ENCODE measurements at regions not wholly inside any gene's neighbourhood (a gene's known extent, or its start where the extent isn't known, plus 50 kb on each side); places are given as distances from the start of the nearest gene placed in this dataset.
A peak's percentile ranks its signal among the peaks of the same experiment; 100 is the strongest.
"Not testable (repeated sequence)": the region's sequence is repeated elsewhere in the genome, so short reads cannot be mapped to it uniquely, and the experiment has no call there.

- WGBS = 50% methylated on average over 5 of the region's 6 CpGs
- Histone ChIP-seq H3K27me3 (no peaks in the 10 kb centered on the region), H3K4me1 (no peaks in the 10 kb centered on the region), H3K9me3 (no peaks in the 10 kb centered on the region), H3K4me3 (no peak overlapping the region), H3K27ac (peak overlapping the region; percentile 77), H3K36me3 (no peaks in the 10 kb centered on the region)
- TF ChIP-seq, protein P1, sequence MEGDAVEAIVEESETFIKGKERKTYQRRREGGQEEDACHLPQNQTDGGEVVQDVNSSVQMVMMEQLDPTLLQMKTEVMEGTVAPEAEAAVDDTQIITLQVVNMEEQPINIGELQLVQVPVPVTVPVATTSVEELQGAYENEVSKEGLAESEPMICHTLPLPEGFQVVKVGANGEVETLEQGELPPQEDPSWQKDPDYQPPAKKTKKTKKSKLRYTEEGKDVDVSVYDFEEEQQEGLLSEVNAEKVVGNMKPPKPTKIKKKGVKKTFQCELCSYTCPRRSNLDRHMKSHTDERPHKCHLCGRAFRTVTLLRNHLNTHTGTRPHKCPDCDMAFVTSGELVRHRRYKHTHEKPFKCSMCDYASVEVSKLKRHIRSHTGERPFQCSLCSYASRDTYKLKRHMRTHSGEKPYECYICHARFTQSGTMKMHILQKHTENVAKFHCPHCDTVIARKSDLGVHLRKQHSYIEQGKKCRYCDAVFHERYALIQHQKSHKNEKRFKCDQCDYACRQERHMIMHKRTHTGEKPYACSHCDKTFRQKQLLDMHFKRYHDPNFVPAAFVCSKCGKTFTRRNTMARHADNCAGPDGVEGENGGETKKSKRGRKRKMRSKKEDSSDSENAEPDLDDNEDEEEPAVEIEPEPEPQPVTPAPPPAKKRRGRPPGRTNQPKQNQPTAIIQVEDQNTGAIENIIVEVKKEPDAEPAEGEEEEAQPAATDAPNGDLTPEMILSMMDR (IDR thresholded peaks at IDR 0.05) = no peak
- TF ChIP-seq EP300 (IDR thresholded peaks at IDR 0.05) = no peak
- DNase-seq (ENCODE audit: low spot score in 2 of 2) = no peak
Measured at GRCh38 chr10:44576702-44577191, 191.8 kb upstream of the CXCL12 start.

- WGBS = 78% methylated on average over 3 of the region's 3 CpGs
- Histone ChIP-seq H3K9me3 (no peaks in the 10 kb centered on the region), H3K27ac (peak overlapping the region; percentile 77), H3K27me3 (no peaks in the 10 kb centered on the region), H3K4me3 (no peak overlapping the region), H3K36me3 (no peaks in the 10 kb centered on the region), H3K4me1 (no peaks in the 10 kb centered on the region)
- TF ChIP-seq POLR2AphosphoS5 (IDR thresholded peaks at IDR 0.05) (no peak), EP300 (IDR thresholded peaks at IDR 0.05) (no peak), POLR2A (IDR thresholded peaks at IDR 0.05) (no peak)
- TF ChIP-seq, protein P1 (IDR thresholded peaks at IDR 0.05) = no peak
- no peak for DNase-seq (ENCODE audit: low spot score in 2 of 2)
Measured at GRCh38 chr10:44577533-44577932, 192.6 kb upstream of the CXCL12 start.

GRCh38 chr10:44578271-44578670 is 193.4 kb upstream of the CXCL12 start:
- 33% methylated on average over 1 of the region's 1 CpG for WGBS
- Histone ChIP-seq H3K4me1 (no peaks in the 10 kb centered on the region), H3K27ac (no peak overlapping the region), H3K27me3 (no peaks in the 10 kb centered on the region), H3K36me3 (no peaks in the 10 kb centered on the region), H3K4me3 (no peak overlapping the region), H3K9me3 (no peaks in the 10 kb centered on the region)
- TF ChIP-seq, protein P1 (IDR thresholded peaks at IDR 0.05) = no peak
- TF ChIP-seq POLR2AphosphoS5 (IDR thresholded peaks at IDR 0.05) (no peak), EP300 (IDR thresholded peaks at IDR 0.05) (no peak), POLR2A (IDR thresholded peaks at IDR 0.05) (no peak)
- DNase-seq (ENCODE audit: low spot score in 2 of 2) = no peak

GRCh38 chr10:44578963-44579362 is 194.1 kb upstream of the CXCL12 start:
- H3K27ac ChIP-seq; DNase-seq (ENCODE audit: low spot score in 2 of 2); H3K9me3 ChIP-seq; H3K27me3 ChIP-seq; H3K4me1 ChIP-seq; H3K4me3 ChIP-seq; H3K36me3 ChIP-seq: not testable (repeated sequence)
- 100% methylated on average over 1 of the region's 1 CpG for WGBS

GRCh38 chr10:44581996-44582395 is 197.1 kb upstream of the CXCL12 start:
- no peaks in the 10 kb centered on the region for H3K9me3 ChIP-seq
- H3K36me3 ChIP-seq = no peaks in the 10 kb centered on the region
- no peaks in the 10 kb centered on the region for H3K4me1 ChIP-seq
- no peak overlapping the region for H3K27ac ChIP-seq
- WGBS = 73% methylated on average over 8 of the region's 8 CpGs
- TF ChIP-seq, protein P1 (IDR thresholded peaks at IDR 0.05) = no peak
- no peak for TF ChIP-seq EP300 (IDR thresholded peaks at IDR 0.05)
- no peak for TF ChIP-seq POLR2AphosphoS5 (IDR thresholded peaks at IDR 0.05)
- no peak for TF ChIP-seq POLR2A (IDR thresholded peaks at IDR 0.05)
- H3K27me3 ChIP-seq = no peaks in the 10 kb centered on the region
- no peak for DNase-seq (ENCODE audit: low spot score in 2 of 2)
- no peak overlapping the region for H3K4me3 ChIP-seq
